ENCODE measurements at regions not wholly inside any gene's neighbourhood (a gene's known extent, or its start where the extent isn't known, plus 50 kb on each side); places are given as distances from the start of the nearest gene placed in this dataset.

GRCh38 chr10:29802171-29802570, 167.4 kb upstream of the SVIL start:
- Histone ChIP-seq H3K27ac (ENCODE audit: low read depth in 2 of 2, low read length in 2 of 2) (no peak overlapping the region), H3K9me3 (ENCODE audit: control insufficient read depth in 2 of 3, insufficient read depth in 1 of 3, low read length in 3 of 3) (no peaks in the 10 kb centered on the region), H3K9ac (ENCODE audit: low read length in 3 of 3) (no peak overlapping the region), H3K27me3 (ENCODE audit: control insufficient read depth, insufficient read depth, low read length) (no peaks in the 10 kb centered on the region), H3K4me3 (ENCODE audit: low read length in 3 of 3) (no peak overlapping the region), H3K36me3 (ENCODE audit: control insufficient read depth in 2 of 3, insufficient read depth in 3 of 3, low read length in 3 of 3) (no peaks in the 10 kb centered on the region), H3K4me1 (ENCODE audit: control insufficient read depth in 2 of 3, insufficient read depth in 2 of 3, low read depth in 1 of 3, low read length in 3 of 3) (peaks cover 0 to 9% (median 6%) of the 10 kb centered on the region in 3 donors)
- DNase-seq (no peak), FAIRE-seq (no peak)
- intact Hi-C loops (cut with DNase I), result no loop called here
- TF ChIP-seq, protein P1, sequence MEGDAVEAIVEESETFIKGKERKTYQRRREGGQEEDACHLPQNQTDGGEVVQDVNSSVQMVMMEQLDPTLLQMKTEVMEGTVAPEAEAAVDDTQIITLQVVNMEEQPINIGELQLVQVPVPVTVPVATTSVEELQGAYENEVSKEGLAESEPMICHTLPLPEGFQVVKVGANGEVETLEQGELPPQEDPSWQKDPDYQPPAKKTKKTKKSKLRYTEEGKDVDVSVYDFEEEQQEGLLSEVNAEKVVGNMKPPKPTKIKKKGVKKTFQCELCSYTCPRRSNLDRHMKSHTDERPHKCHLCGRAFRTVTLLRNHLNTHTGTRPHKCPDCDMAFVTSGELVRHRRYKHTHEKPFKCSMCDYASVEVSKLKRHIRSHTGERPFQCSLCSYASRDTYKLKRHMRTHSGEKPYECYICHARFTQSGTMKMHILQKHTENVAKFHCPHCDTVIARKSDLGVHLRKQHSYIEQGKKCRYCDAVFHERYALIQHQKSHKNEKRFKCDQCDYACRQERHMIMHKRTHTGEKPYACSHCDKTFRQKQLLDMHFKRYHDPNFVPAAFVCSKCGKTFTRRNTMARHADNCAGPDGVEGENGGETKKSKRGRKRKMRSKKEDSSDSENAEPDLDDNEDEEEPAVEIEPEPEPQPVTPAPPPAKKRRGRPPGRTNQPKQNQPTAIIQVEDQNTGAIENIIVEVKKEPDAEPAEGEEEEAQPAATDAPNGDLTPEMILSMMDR (IDR thresholded peaks at IDR 0.05; ENCODE audit: borderline replicate concordance, extremely low read depth, insufficient read depth), result no peak

DNA sequence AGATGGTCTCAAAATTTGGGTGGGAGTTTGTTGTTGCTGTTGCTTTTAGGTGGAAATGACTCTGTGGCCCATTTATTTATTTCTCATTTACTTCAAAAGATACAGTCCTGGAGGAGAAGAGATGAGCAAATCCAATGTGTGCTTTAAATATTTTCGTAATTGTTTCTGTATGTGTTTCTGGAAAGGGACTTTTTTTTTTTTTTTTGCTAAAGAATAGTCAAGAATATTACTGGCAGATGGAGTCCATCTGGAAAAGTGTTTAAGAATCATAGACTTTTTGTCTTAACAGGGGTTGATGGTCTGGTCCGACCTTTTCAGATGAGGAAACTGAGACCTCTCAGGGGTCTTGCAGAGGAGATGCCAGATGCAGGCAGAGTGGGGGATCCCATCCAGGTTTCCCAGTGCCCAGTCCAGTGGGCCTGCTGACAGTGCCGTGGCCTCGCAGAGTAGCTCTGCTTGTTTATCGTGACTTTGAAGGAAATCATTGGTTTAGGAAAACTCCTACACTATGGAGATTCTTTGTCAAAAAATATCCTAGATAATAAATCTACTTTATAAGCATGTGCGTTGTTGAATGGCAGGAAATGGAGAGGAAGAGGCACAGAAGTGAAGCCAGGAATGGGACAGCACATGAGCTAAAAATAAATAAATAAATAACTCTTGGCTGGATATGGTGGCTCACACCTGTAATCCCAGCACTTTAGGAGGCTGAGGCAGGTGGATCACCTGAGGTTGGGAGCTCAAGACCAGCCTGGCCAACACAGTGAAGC, 164.3 kb upstream of the SVIL start:
- no peaks in the 10 kb centered on the region for H3K36me3 ChIP-seq (ENCODE audit: control insufficient read depth in 2 of 3, insufficient read depth in 3 of 3, low read length in 3 of 3)
- TF ChIP-seq, protein P1 (IDR thresholded peaks at IDR 0.05; ENCODE audit: borderline replicate concordance, extremely low read depth, insufficient read depth), result no peak
- peak in 1 of 5 donors; percentile 13 for DNase-seq
- no peaks in the 10 kb centered on the region for H3K27me3 ChIP-seq (ENCODE audit: control insufficient read depth, insufficient read depth, low read length)
- peaks cover 0 to 8% (median 4%) of the 10 kb centered on the region in 3 donors for H3K4me1 ChIP-seq (ENCODE audit: control insufficient read depth in 2 of 3, insufficient read depth in 2 of 3, low read depth in 1 of 3, low read length in 3 of 3)
- H3K9ac ChIP-seq (ENCODE audit: low read length in 3 of 3), result no peak overlapping the region
- H3K4me3 ChIP-seq (ENCODE audit: low read length in 3 of 3), result no peak overlapping the region
- H3K27ac ChIP-seq (ENCODE audit: low read depth in 2 of 2, low read length in 2 of 2), result no peak overlapping the region
- FAIRE-seq, result no peak
- intact Hi-C loops (cut with DNase I), result no loop called here
- no peaks in the 10 kb centered on the region for H3K9me3 ChIP-seq (ENCODE audit: control insufficient read depth in 2 of 3, insufficient read depth in 1 of 3, low read length in 3 of 3)

DNA sequence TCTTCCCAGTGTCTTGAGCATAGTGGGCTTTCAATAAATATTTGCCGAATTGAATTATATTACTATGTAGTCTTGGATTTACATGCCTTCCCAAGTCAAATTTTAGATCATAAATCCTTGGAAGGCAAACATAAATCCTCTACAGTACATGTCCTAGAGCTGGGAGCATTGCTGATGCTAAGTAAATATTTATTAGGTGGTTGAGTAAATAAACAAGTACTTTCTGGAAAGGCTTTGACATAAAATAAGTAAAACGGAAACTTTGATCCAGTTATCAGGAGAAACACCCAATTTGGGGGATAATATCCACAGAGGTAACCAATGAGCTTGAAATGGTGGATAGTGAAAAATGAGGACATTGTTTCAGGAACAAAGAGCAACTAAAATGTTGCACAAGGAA, 162.8 kb upstream of the SVIL start:
- no peak overlapping the region for H3K9ac ChIP-seq (ENCODE audit: low read length in 3 of 3)
- no peak for FAIRE-seq
- no peak overlapping the region for H3K4me3 ChIP-seq (ENCODE audit: low read length in 3 of 3)
- no peaks in the 10 kb centered on the region for H3K36me3 ChIP-seq (ENCODE audit: control insufficient read depth in 2 of 3, insufficient read depth in 3 of 3, low read length in 3 of 3)
- intact Hi-C loops (cut with DNase I), result no loop called here
- H3K27me3 ChIP-seq (ENCODE audit: control insufficient read depth, insufficient read depth, low read length), result no peaks in the 10 kb centered on the region
- TF ChIP-seq, protein P1 (IDR thresholded peaks at IDR 0.05; ENCODE audit: borderline replicate concordance, extremely low read depth, insufficient read depth), result no peak
- H3K4me1 ChIP-seq (ENCODE audit: control insufficient read depth in 2 of 3, insufficient read depth in 2 of 3, low read depth in 1 of 3, low read length in 3 of 3), result peaks cover 0 to 2% (median 0%) of the 10 kb centered on the region in 3 donors
- no peak overlapping the region for H3K27ac ChIP-seq (ENCODE audit: low read depth in 2 of 2, low read length in 2 of 2)
- no peaks in the 10 kb centered on the region for H3K9me3 ChIP-seq (ENCODE audit: control insufficient read depth in 2 of 3, insufficient read depth in 1 of 3, low read length in 3 of 3)
- DNase-seq, result no peak

All from kidney (tissue), 13 donors.